ENCODE measurements at regions not wholly inside any gene's neighbourhood (a gene's known extent, or its start where the extent isn't known, plus 50 kb on each side); places are given as distances from the start of the nearest gene placed in this dataset.

GRCh38 chr10:52674474-52674873, 98.1 kb downstream of the MBL2 start:
- Histone ChIP-seq H3K27me3 (ENCODE audit: control insufficient read depth, insufficient read depth, low read length) (no peaks in the 10 kb centered on the region), H3K4me3 (ENCODE audit: low read depth, low read length) (no peak overlapping the region), H3K36me3 (ENCODE audit: control insufficient read depth, insufficient read depth, low read length) (no peaks in the 10 kb centered on the region)
- no peak for TF ChIP-seq CTCF (IDR thresholded peaks at IDR 0.05; ENCODE audit: insufficient read depth, low read length, poor library complexity, severe bottlenecking)
- no peak for DNase-seq (ENCODE audit: low read depth)

- TF ChIP-seq CTCF (IDR thresholded peaks at IDR 0.05; ENCODE audit: insufficient read depth, low read length, poor library complexity, severe bottlenecking): no peak
- Histone ChIP-seq H3K4me3 (ENCODE audit: low read depth, low read length) (no peak overlapping the region), H3K36me3 (ENCODE audit: control insufficient read depth, insufficient read depth, low read length) (no peaks in the 10 kb centered on the region), H3K27me3 (ENCODE audit: control insufficient read depth, insufficient read depth, low read length) (no peaks in the 10 kb centered on the region)
- DNase-seq (ENCODE audit: low read depth): no peak
These were observed 95.5 kb downstream of the MBL2 start for GRCh38 chr10:52677086-52677485.

- no peak for DNase-seq (ENCODE audit: low read depth)
- H3K27me3 ChIP-seq (ENCODE audit: control insufficient read depth, insufficient read depth, low read length): no peaks in the 10 kb centered on the region
- TF ChIP-seq CTCF (IDR thresholded peaks at IDR 0.05; ENCODE audit: insufficient read depth, low read length, poor library complexity, severe bottlenecking): no peak
- no peak overlapping the region for H3K4me3 ChIP-seq (ENCODE audit: low read depth, low read length)
- no peaks in the 10 kb centered on the region for H3K36me3 ChIP-seq (ENCODE audit: control insufficient read depth, insufficient read depth, low read length)
These were observed 94.0 kb downstream of the MBL2 start for GRCh38 chr10:52678611-52679010.

GRCh38 chr10:52679117-52679516, 93.5 kb downstream of the MBL2 start:
- no peaks in the 10 kb centered on the region for H3K27me3 ChIP-seq (ENCODE audit: control insufficient read depth, insufficient read depth, low read length)

GRCh38 chr10:52682766-52683165, 89.8 kb downstream of the MBL2 start:
- Histone ChIP-seq H3K36me3 (ENCODE audit: control insufficient read depth, insufficient read depth, low read length) (no peaks in the 10 kb centered on the region), H3K4me3 (ENCODE audit: low read depth, low read length) (no peak overlapping the region), H3K27me3 (ENCODE audit: control insufficient read depth, insufficient read depth, low read length) (no peaks in the 10 kb centered on the region)
- no peak for DNase-seq (ENCODE audit: low read depth)
- no peak for TF ChIP-seq CTCF (IDR thresholded peaks at IDR 0.05; ENCODE audit: insufficient read depth, low read length, poor library complexity, severe bottlenecking)

More at GRCh38 chr10:52679117-52679516, 93.5 kb downstream of the MBL2 start:
- Histone ChIP-seq H3K36me3 (ENCODE audit: control insufficient read depth, insufficient read depth, low read length) (no peaks in the 10 kb centered on the region), H3K4me3 (ENCODE audit: low read depth, low read length) (no peak overlapping the region)
- no peak for TF ChIP-seq CTCF (IDR thresholded peaks at IDR 0.05; ENCODE audit: insufficient read depth, low read length, poor library complexity, severe bottlenecking)
- no peak for DNase-seq (ENCODE audit: low read depth)

GRCh38 chr10:52683776-52684175, 88.8 kb downstream of the MBL2 start:
- DNase-seq (ENCODE audit: low read depth): no peak
- Histone ChIP-seq H3K36me3 (ENCODE audit: control insufficient read depth, insufficient read depth, low read length) (no peaks in the 10 kb centered on the region), H3K27me3 (ENCODE audit: control insufficient read depth, insufficient read depth, low read length) (no peaks in the 10 kb centered on the region), H3K4me3 (ENCODE audit: low read depth, low read length) (no peak overlapping the region)
- TF ChIP-seq CTCF (IDR thresholded peaks at IDR 0.05; ENCODE audit: insufficient read depth, low read length, poor library complexity, severe bottlenecking): no peak
